ENCODE measurements at regions not wholly inside any gene's neighbourhood (a gene's known extent, or its start where the extent isn't known, plus 50 kb on each side); places are given as distances from the start of the nearest gene placed in this dataset.
"Not testable (repeated sequence)": the region's sequence is repeated elsewhere in the genome, so short reads cannot be mapped to it uniquely, and the experiment has no call there.

GRCh38 chr7:49479936-49480544, 293.4 kb upstream of the VWC2 start:
- DNase-seq (ENCODE audit: low read depth), result no peak

GRCh38 chr7:49481075-49481474, 292.4 kb upstream of the VWC2 start:
- DNase-seq (ENCODE audit: low read depth), result no peak

DNA sequence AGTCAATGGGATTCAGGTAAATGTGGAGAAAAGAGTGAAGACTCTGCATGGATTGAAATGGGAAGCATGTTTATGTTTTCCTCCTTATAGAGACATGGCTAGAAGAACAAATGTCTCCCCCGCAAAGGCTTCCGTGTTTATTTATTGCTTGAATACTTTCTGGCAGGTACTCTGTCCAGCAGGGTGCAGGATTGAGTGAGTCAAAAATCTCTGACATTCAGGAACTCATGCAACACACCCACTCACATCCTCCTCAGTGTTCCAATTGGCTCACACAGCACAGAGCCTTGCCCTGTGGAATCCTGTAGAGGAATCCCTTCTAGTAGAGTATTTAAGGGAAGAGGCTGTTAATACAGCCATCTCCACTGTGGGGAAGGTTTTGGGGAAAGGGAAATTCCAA, 290.3 kb upstream of the VWC2 start:
- no peak for DNase-seq (ENCODE audit: low read depth)

DNA sequence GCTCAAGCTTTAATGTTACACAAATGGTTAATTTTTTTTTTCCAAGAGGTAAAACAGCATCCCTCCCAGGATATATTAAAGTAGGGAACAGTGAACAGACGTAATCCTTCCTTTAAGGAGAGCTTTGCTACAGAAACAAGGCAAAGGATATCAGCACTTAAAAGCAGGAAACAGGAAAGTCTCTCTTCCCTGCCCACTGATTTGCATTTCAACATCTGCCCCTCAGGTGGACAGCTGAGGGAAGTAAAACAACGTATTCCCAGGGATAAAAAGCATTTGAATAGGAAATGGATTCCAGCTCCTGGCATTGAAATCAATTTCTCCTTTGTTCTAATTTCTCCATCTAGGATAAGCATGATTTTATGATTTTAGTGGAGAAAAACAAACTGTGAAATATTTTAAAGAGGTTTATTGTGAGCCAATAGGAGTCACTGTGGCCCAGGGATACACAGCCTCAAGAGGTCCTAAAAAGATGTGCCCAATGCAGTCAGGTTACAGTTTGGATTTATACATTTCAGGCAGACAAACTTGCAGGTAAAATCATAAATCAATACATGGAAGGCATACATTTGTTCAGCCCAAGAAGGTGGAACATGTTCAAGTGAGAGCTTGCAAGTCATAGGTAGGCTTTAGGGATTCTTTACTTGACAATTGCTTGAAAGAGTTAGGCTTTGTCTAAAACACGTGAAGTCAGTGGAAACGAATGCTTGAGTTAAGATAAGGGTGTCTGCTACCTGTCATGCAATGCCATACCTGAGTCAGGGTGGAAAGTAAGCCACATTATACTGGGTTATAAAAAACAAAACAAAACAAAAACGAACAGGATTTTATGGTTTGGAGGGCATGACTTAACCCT, 286.2 kb upstream of the VWC2 start:
- no peak for DNase-seq (ENCODE audit: low read depth)

DNA sequence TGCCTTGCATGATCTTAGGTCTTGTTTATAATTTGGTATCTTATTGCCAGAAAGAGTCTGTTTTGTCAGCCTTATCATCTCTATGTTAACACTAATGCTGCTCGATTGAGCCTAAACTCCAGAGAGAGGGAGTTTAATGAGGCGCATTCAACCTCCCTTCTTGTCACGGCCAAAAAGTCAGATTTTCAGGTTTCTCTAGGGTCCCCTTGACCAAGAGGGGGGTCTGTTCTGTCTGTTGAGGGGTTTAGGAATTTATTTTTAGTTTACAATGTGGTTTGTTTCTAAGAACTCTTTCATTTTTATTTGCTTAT, 285.7 kb upstream of the VWC2 start:
- DNase-seq (ENCODE audit: low read depth), result no peak

DNA sequence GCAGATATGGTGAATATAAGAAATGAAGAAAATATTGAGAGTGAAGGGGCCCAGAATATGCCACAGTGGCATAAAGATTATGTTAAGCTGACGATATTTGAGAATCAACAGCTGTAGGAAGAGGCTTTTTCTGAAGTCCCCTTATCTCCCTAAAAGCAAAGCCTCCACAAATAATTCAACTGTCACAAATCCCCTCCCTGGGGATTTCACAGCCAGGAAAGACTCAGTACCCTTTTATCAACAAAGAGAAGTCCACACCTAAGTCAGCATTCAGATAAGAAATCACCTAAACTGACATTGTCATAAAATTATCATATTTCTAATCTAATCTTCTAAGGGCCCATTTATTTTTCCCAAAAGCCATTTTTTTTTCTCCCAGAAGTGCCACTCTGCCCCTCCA, 284.9 kb upstream of the VWC2 start:
- no peak for DNase-seq (ENCODE audit: low read depth)

- DNase-seq (ENCODE audit: low read depth), result no peak
Observed at GRCh38 chr7:49497471-49497870, 276.0 kb upstream of the VWC2 start.

- no peak for DNase-seq (ENCODE audit: low read depth)
Observed at GRCh38 chr7:49500741-49501140, 272.7 kb upstream of the VWC2 start.

GRCh38 chr7:49507206-49507605, 266.2 kb upstream of the VWC2 start:
- not testable (repeated sequence) for DNase-seq (ENCODE audit: low read depth)

GRCh38 chr7:49513911-49514310, 259.5 kb upstream of the VWC2 start:
- no peak for DNase-seq (ENCODE audit: low read depth)

- DNase-seq (ENCODE audit: low read depth), result no peak
Observed at GRCh38 chr7:49520951-49521350, 252.5 kb upstream of the VWC2 start.

- DNase-seq (ENCODE audit: low read depth), result no peak
Observed at GRCh38 chr7:49522111-49522510, 251.3 kb upstream of the VWC2 start.

DNA sequence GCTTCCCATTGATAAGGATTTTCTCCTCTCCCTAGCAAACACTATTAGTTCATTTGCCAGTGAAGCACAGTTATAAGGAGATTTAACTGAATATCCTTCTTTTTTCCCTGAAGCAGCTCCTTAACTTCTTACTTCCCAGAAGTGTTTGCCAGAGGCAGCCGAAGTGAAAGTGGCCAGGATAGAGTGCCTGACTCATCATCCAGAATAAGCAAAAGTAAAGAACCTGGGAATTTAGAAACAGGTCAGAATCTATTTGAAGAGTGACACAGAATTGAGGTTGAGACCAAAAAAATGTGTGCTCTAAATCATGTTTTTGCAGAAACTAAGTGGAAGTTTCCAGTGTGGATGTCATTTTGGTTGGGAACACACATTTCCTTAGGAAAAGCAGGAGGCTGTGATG, 249.6 kb upstream of the VWC2 start:
- DNase-seq (ENCODE audit: low read depth), result no peak

DNA sequence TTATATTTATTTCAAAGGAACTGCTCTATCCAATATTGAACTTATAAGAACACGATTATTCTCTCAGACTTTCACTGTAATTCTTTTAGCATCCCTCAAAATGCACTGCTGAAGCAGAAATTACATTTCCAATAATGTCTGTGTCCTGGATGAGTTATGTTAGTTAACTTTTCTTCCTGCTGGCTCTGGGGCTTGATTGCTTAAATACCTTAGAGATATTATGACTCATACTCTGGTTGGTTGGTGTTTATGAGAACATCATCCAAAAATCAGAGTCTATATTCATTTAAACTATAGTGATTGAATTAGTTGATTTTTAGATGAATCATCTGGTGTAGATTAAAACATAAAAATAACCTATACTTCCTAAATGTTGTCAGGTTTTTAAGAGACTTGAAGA, 246.3 kb upstream of the VWC2 start:
- DNase-seq (ENCODE audit: low read depth), result no peak

DNA sequence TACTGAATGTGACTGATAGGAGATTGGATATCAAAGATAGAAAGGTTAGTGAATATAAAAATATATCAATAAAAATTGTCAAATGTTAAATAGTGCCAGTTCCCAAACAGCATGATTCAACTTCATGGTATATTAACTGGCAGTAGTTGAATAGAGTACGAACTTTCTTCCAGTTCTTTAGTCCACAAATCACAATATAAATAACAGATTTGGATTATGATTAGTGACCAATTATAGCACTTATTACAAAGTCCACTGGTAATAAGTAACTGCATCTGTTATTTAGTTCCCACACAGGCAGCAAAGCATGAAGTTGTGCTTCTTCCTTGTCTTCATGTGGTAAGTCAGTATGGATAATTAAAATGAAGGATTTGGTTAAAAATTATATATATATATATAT, 243.0 kb upstream of the VWC2 start:
- no peak for DNase-seq (ENCODE audit: low read depth)

GRCh38 chr7:49563693-49564378, 209.6 kb upstream of the VWC2 start:
- no peak for DNase-seq (ENCODE audit: low read depth)

DNA sequence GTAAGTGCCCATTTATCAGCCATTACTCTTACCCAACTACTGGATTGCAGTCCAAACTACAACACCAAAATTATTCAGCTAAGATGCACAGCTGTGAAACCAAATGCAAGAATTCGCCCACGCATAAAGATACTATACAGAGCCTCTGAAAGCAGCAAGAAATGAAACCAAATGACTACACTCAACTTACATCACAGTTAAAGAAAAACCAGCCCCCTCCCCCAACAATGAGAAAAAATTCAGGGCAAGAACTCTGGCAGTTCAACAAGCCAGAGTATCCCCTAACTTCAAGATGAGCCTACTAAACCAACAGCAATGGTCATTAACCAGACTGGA, 209.1 kb upstream of the VWC2 start:
- no peak for DNase-seq (ENCODE audit: low read depth)

DNA sequence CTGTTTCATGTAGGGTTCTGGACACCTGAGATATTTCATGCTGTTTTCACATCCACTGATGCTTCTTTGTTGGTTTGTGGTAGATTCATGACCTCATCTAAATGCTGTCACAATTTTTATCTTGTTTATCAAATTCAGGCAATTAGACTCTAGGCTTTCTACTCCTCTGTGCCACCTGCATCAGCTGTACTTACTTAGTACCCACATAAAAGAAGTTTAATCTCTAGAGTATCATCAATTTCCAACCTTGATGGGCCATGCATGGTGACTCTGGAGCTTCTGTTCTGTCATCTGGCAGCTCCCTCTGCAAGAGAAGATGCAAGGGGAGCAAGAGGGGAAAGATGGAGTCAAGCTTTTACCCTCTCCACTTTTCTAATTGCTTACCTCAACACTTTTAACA, 195.9 kb upstream of the VWC2 start:
- DNase-seq (ENCODE audit: low read depth), result no peak

DNA sequence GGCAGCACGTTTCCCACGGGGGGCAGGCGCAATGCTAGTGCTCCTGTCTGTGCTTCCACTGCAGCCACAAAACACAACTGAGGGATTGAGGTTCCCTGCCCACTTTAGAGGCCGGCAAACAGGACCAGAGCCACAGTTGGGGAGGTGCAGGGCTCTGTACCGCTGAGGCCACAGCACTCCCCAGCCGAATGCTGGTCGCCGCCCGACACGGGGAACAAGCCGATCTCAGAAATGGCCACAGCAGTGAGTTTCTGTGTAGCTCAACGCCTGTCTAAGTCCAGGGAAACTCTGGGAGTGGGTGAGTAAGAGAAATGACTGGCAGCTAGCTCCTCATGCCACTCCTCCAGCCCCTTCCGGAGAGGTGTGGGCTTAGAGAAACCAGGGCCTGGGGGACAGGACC, 194.0 kb upstream of the VWC2 start:
- DNase-seq (ENCODE audit: low read depth), result no peak

DNA sequence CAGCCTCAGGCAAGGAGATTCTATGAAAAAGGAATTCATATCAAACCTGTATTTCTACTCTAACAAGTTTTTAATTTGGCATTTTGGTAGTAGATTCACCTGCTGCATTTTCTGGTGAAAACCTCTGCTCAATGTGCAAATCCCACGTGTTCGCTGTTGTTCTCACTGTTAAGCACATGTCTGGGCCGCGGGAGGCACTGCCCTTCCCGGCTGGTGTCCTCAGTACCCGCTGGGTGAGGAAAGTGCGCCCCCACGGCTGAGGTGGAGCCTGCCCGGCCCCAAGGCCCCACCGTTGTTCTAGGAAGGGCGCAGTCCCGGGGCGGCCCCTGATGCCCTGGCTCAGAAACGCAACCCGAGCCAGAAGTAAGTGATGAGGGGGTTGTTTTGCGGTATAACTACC, 193.4 kb upstream of the VWC2 start:
- no peak for DNase-seq (ENCODE audit: low read depth)

DNA sequence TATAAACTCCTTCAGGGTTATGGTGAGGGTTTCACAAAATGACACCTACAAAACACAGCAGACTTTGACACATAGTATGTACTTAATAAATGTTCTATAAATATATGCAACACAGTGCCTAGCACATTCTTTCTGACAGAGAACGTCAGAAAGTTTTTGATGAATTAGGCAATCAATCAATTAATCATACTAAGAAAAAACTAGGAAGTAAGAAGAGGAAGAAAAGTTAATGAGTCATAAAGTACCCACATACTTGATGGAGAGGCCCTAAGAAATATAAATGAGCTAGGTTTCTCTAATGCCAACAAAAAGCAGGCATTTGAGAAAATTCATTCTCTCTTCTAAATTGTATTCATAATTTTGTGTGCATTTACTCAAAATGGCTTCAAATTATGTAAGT, 192.7 kb upstream of the VWC2 start:
- DNase-seq (ENCODE audit: low read depth), result no peak

GRCh38 chr7:49583440-49583839, 190.0 kb upstream of the VWC2 start:
- DNase-seq (ENCODE audit: low read depth), result no peak
